Fibroblast of lung (primary cell): ENCODE measurements at regions not wholly inside any gene's neighbourhood (a gene's known extent, or its start where the extent isn't known, plus 50 kb on each side); places are given as distances from the start of the nearest gene placed in this dataset.

Experiments
- DNase-seq, 2 donors: peaks; one replicate each; pipeline versions ENCODE4 v3.0.0 to v3.0.0-alpha.2; 2010; ENCODE audit warnings: low read depth in 2 of 2
- H2AFZ ChIP-seq: 2 replicates; pipeline ENCODE4 v1.5.1; 2012; ENCODE audit warnings: low read length, control low read depth, inconsistent platforms
- H3K27ac ChIP-seq: 2 replicates; pipeline ENCODE4 v1.5.1; 2011; ENCODE audit warnings: low read length, control low read depth; ENCODE audit not compliant: insufficient read depth
- H3K27me3 ChIP-seq: 2 replicates; pipeline ENCODE4 v1.5.1; 2011; ENCODE audit warnings: mild to moderate bottlenecking, low read length; ENCODE audit not compliant: control insufficient read depth, insufficient read depth
- H3K36me3 ChIP-seq: 2 replicates; pipeline ENCODE4 v1.5.1; 2011; ENCODE audit warnings: low read length; ENCODE audit not compliant: control insufficient read depth, insufficient read depth
- H3K4me1 ChIP-seq: 2 replicates; pipeline ENCODE4 v1.5.1; 2011; ENCODE audit warnings: low read length; ENCODE audit not compliant: control insufficient read depth, insufficient read depth; ENCODE audit errors: extremely low read depth
- H3K4me2 ChIP-seq: 2 replicates; pipeline ENCODE4 v1.5.1; 2011; ENCODE audit warnings: low read length, control low read depth; ENCODE audit not compliant: insufficient read depth; ENCODE audit errors: extremely low read depth
- H3K4me3 ChIP-seq, 4 experiments: fragments of 200-600 bp in 1 of 4; sonication (generic) in 1 of 4; replicated peaks in 1 of 4; 2 replicates each; pipeline ENCODE4 v1.5.1; 2011 to 2016; ENCODE audit warnings: low read length in 4 of 4, low read depth in 3 of 4, mild to moderate bottlenecking in 3 of 4, control low read depth in 2 of 4, inconsistent platforms in 1 of 4, mixed read lengths in 1 of 4; ENCODE audit not compliant: insufficient read depth in 1 of 4; ENCODE audit errors: control extremely low read depth in 1 of 4
- H3K79me2 ChIP-seq: 2 replicates; pipeline ENCODE4 v1.5.1; 2012; ENCODE audit warnings: mild to moderate bottlenecking, low read length, inconsistent platforms; ENCODE audit not compliant: control insufficient read depth, insufficient read depth
- H3K9ac ChIP-seq: 2 replicates; pipeline ENCODE4 v1.5.1; 2011; ENCODE audit warnings: mild to moderate bottlenecking, low read length, control low read depth; ENCODE audit not compliant: insufficient read depth
- H3K9me3 ChIP-seq: 2 replicates; pipeline ENCODE4 v1.5.1; 2012; ENCODE audit warnings: low read depth, low read length; ENCODE audit not compliant: control insufficient read depth, insufficient read depth
- H4K20me1 ChIP-seq: 2 replicates; pipeline ENCODE4 v1.5.1; 2011; ENCODE audit warnings: low read length; ENCODE audit not compliant: control insufficient read depth, insufficient read depth; ENCODE audit errors: extremely low read depth
- CTCF ChIP-seq, 2 donors: IDR thresholded peaks in 1 of 2; conservative IDR thresholded peaks in 1 of 2; 1 replicate in 1 of 2; 2 replicates in 1 of 2; pipeline ENCODE4 v1.5.1; 2011 to 2012; ENCODE audit warnings: low read length in 2 of 2, control low read depth in 1 of 2, inconsistent platforms in 1 of 2, low read depth in 1 of 2, mild to moderate bottlenecking in 1 of 2
- EZH2 ChIP-seq: IDR thresholded peaks from 2 replicates; pipeline ENCODE4 v1.5.1; 2012; ENCODE audit warnings: low read length, control low read depth, mild to moderate bottlenecking; ENCODE audit errors: missing control alignments

- Histone ChIP-seq H3K36me3 (no peaks in the 10 kb centered on the region), H4K20me1 (no peaks in the 10 kb centered on the region), H3K4me2 (no peak overlapping the region), H3K27ac (no peak overlapping the region), H3K9ac (no peak overlapping the region), H3K27me3 (no peaks in the 10 kb centered on the region), H3K9me3 (no peaks in the 10 kb centered on the region), H3K4me1 (no peaks in the 10 kb centered on the region), H3K4me3 (no peak overlapping the region), H2AFZ (no peak overlapping the region), H3K79me2 (no peaks in the 10 kb centered on the region)
- TF ChIP-seq CTCF (conservative IDR thresholded peaks at IDR 0.05 in 1 of 2, IDR thresholded peaks at IDR 0.05 in 1 of 2; ENCODE audit: low read depth in 1 of 2, low read length in 2 of 2) (peak; percentile 32 to 43), EZH2 (no peak)
- no peak for DNase-seq
Observed at GRCh38 chr5:103829585-103829984, 267.0 kb upstream of the NUDT12 start.

- no peak overlapping the region for H3K27ac ChIP-seq
- H3K27me3 ChIP-seq = no peaks in the 10 kb centered on the region
- no peak for TF ChIP-seq EZH2
- no peak for TF ChIP-seq CTCF (conservative IDR thresholded peaks at IDR 0.05 in 1 of 2, IDR thresholded peaks at IDR 0.05 in 1 of 2; ENCODE audit: low read depth in 1 of 2, low read length in 2 of 2)
- no peak overlapping the region for H3K4me3 ChIP-seq
- H3K4me2 ChIP-seq = no peak overlapping the region
- H3K79me2 ChIP-seq = no peaks in the 10 kb centered on the region
- no peak overlapping the region for H3K9ac ChIP-seq
- H3K9me3 ChIP-seq = no peaks in the 10 kb centered on the region
- DNase-seq = no peak
- no peaks in the 10 kb centered on the region for H4K20me1 ChIP-seq
- no peaks in the 10 kb centered on the region for H3K36me3 ChIP-seq
- H2AFZ ChIP-seq = no peak overlapping the region
- H3K4me1 ChIP-seq = no peaks in the 10 kb centered on the region
Observed at GRCh38 chr5:103827976-103828375, 265.4 kb upstream of the NUDT12 start.

- no peak overlapping the region for H2AFZ ChIP-seq
- H3K9ac ChIP-seq = no peak overlapping the region
- H4K20me1 ChIP-seq = no peaks in the 10 kb centered on the region
- H3K36me3 ChIP-seq = no peaks in the 10 kb centered on the region
- no peak overlapping the region for H3K4me3 ChIP-seq
- no peaks in the 10 kb centered on the region for H3K79me2 ChIP-seq
- no peaks in the 10 kb centered on the region for H3K9me3 ChIP-seq
- DNase-seq = no peak
- TF ChIP-seq CTCF (conservative IDR thresholded peaks at IDR 0.05 in 1 of 2, IDR thresholded peaks at IDR 0.05 in 1 of 2; ENCODE audit: low read depth in 1 of 2, low read length in 2 of 2) = no peak
- TF ChIP-seq EZH2 = no peak
- H3K4me2 ChIP-seq = no peak overlapping the region
- no peak overlapping the region for H3K27ac ChIP-seq
- H3K27me3 ChIP-seq = no peaks in the 10 kb centered on the region
- H3K4me1 ChIP-seq = no peaks in the 10 kb centered on the region
Observed at GRCh38 chr5:103821361-103821760, 258.8 kb upstream of the NUDT12 start.
